ENCODE measurements at regions not wholly inside any gene's neighbourhood (a gene's known extent, or its start where the extent isn't known, plus 50 kb on each side); places are given as distances from the start of the nearest gene placed in this dataset.

- no peak for TF ChIP-seq ZNF652 (CRISPR knock-in tag; IDR thresholded peaks at IDR 0.05; ENCODE audit: borderline replicate concordance, low read depth)
- TF ChIP-seq ATF2 (CRISPR knock-in tag; IDR thresholded peaks at IDR 0.05) = peak; percentile 84
- peak; percentile 77 for TF ChIP-seq IKZF5 (CRISPR knock-in tag; IDR thresholded peaks at IDR 0.05)
- TF ChIP-seq ZFP41 (CRISPR knock-in tag; IDR thresholded peaks at IDR 0.05; ENCODE audit: borderline replicate concordance) = no peak
- no peak for TF ChIP-seq TAF1 (CRISPR knock-in tag; IDR thresholded peaks at IDR 0.05)
- TF ChIP-seq HDAC6 (IDR thresholded peaks at IDR 0.05; ENCODE audit: low read depth, low read length) = no peak
- 0 out of 2 replicates have a peak, but pooled peaks have one; percentile 37 for TF ChIP-seq KMT2B (CRISPR knock-in tag; IDR thresholded peaks at IDR 0.05)
- peak; percentile 99 for TF ChIP-seq PITX1 (CRISPR knock-in tag; IDR thresholded peaks at IDR 0.05)
- no peak for TF ChIP-seq ZNF280B (CRISPR knock-in tag; IDR thresholded peaks at IDR 0.05; ENCODE audit: borderline replicate concordance)
- no peak for TF ChIP-seq ZBTB40 (IDR thresholded peaks at IDR 0.05)
- TF ChIP-seq ZBTB40 (CRISPR knock-in tag; IDR thresholded peaks at IDR 0.05) = 0 out of 2 replicates have a peak, but pooled peaks have one; percentile 58
- TF ChIP-seq SP2 (CRISPR knock-in tag; IDR thresholded peaks at IDR 0.05) = 0 out of 2 replicates have a peak, but pooled peaks have one; percentile 33
- TF ChIP-seq ZNF570 (CRISPR knock-in tag; IDR thresholded peaks at IDR 0.05; ENCODE audit: borderline replicate concordance) = no peak
- peak; percentile 77 for TF ChIP-seq STAG1 (CRISPR knock-in tag; IDR thresholded peaks at IDR 0.05)
- peak; percentile 92 for TF ChIP-seq TBX2 (CRISPR knock-in tag; IDR thresholded peaks at IDR 0.05; ENCODE audit: borderline replicate concordance)
- TF ChIP-seq ERF (CRISPR knock-in tag; IDR thresholded peaks at IDR 0.05) = peak; percentile 76; the same call in 1 of the 2 replicates
Measured at GRCh38 chr22:48943567-48944432, 883.9 kb downstream of the BRD1 start (continued).

All from HepG2 (cell line).